ENCODE measurements at regions not wholly inside any gene's neighbourhood (a gene's known extent, or its start where the extent isn't known, plus 50 kb on each side); places are given as distances from the start of the nearest gene placed in this dataset.
"Not testable (repeated sequence)": the region's sequence is repeated elsewhere in the genome, so short reads cannot be mapped to it uniquely, and the experiment has no call there.

GRCh38 chr4:112940336-112940735 is 109.1 kb upstream of the ANK2 start:
- no peak for DNase-seq (ENCODE audit: low read depth in 3 of 3, low spot score in 1 of 3)

- DNase-seq (ENCODE audit: low read depth in 3 of 3, low spot score in 1 of 3), result no peak
These were observed 107.4 kb upstream of the ANK2 start for GRCh38 chr4:112942077-112942476.

- DNase-seq (ENCODE audit: low read depth in 3 of 3, low spot score in 1 of 3), result no peak
These were observed 106.5 kb upstream of the ANK2 start for GRCh38 chr4:112942997-112943396.

DNA sequence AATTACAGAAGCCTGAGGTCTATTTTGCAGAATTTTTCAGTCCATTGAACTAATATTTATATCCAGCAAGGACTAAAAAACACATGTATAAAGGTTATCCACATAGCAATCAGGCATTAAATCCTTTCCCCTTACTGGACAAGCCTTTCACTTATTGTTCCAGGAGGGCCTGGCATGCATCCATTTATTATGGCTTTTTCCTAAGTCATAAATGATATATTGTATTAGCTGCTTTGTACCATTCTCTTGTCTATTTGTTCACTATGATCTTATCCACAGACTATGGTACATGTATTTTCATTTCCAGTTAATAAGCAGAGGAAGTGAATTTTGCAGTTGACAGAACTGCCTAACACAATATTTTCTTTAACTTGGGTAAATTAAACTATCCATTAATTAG is 105.4 kb upstream of the ANK2 start:
- no peak for DNase-seq (ENCODE audit: low read depth in 3 of 3, low spot score in 1 of 3)

GRCh38 chr4:112946127-112946526 is 103.3 kb upstream of the ANK2 start:
- DNase-seq (ENCODE audit: low read depth in 3 of 3, low spot score in 1 of 3), result no peak

DNA sequence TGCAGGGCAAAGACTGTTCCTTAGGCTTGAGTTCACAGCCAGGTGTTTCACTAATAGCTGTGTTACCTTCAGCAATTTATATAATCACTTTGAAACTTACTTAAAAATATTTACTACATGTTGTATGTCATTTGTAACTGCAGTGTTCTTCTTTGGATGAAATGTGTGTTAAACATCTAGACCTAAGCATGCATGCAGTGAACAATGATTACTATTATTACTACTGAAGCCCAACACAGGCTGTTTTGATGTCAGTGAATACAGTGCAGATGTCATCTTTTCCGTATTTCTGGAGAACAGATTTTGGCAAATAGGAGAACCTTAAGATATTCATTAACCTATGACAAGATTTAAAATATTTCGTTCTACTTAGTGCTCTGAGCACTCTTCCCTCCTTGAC is 101.8 kb upstream of the ANK2 start:
- DNase-seq (ENCODE audit: low read depth in 3 of 3, low spot score in 1 of 3), result no peak

- DNase-seq (ENCODE audit: low read depth in 3 of 3, low spot score in 1 of 3), result no peak
These were observed 97.8 kb upstream of the ANK2 start for GRCh38 chr4:112951362-112952312.

- no peak for DNase-seq (ENCODE audit: low read depth in 3 of 3, low spot score in 1 of 3)
These were observed 97.1 kb upstream of the ANK2 start for GRCh38 chr4:112952313-112952700.

GRCh38 chr4:112953262-112953661 is 96.2 kb upstream of the ANK2 start:
- DNase-seq (ENCODE audit: low read depth in 3 of 3, low spot score in 1 of 3), result no peak

DNA sequence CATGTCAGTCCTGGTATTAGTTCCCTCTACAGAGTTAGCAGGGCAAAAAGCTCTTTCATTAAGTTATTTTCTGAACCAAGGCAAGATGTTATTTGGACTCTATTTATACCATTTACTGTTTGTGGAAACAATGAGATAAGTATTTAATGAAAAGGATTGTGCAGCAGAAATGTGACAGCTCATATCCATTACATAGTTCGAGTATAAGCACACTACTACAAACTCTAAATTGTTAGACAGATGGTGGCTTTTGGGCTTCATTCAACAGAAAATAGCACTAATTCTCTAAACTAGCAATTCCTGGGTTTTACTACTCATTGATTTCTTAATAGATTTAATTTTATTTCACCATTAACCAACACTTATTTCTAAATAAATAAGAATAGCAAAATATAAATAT is 95.2 kb upstream of the ANK2 start:
- DNase-seq (ENCODE audit: low read depth in 3 of 3, low spot score in 1 of 3), result no peak

DNA sequence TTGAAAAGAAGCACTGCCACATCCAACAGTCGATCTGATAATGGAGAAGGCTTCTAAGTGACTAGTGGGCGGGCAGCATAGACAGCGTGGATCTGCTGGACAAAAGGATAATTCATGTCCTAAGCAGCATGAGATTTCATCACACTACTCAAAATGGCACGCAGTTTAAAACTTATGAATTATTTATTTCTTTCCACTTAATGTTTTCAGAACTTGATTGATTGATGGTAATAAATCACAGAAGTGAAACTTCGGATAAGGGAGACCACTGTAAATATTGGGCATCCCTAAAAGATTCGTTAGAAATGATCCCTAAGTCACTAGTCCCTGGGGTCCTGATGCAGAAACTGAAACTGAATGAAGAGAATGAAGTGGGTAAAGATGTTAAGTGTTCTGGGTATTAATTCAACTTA is 93.0 kb upstream of the ANK2 start:
- no peak for DNase-seq (ENCODE audit: low read depth in 3 of 3, low spot score in 1 of 3)

DNA sequence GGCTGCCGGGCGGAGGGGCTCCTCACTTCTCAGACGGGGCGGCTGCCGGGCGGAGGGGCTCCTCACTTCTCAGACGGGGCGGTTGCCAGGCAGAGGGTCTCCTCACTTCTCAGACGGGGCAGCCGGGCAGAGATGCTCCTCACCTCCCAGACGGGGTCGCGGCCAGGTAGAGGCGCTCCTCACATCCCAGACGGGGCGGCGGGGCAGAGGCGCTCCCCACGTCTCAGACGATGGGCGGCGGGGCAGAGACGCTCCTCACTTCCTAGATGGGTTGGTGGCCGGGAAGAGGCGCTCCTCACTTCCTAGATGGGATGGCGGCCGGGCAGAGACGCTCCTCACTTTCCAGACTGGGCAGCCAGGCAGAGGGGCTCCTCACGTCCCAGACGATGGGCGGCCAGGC is 91.7 kb upstream of the ANK2 start:
- DNase-seq (ENCODE audit: low read depth in 3 of 3, low spot score in 1 of 3), result not testable (repeated sequence)

- no peak for DNase-seq (ENCODE audit: low read depth in 3 of 3, low spot score in 1 of 3)
These were observed 82.6 kb upstream of the ANK2 start for GRCh38 chr4:112966701-112967488.

DNA sequence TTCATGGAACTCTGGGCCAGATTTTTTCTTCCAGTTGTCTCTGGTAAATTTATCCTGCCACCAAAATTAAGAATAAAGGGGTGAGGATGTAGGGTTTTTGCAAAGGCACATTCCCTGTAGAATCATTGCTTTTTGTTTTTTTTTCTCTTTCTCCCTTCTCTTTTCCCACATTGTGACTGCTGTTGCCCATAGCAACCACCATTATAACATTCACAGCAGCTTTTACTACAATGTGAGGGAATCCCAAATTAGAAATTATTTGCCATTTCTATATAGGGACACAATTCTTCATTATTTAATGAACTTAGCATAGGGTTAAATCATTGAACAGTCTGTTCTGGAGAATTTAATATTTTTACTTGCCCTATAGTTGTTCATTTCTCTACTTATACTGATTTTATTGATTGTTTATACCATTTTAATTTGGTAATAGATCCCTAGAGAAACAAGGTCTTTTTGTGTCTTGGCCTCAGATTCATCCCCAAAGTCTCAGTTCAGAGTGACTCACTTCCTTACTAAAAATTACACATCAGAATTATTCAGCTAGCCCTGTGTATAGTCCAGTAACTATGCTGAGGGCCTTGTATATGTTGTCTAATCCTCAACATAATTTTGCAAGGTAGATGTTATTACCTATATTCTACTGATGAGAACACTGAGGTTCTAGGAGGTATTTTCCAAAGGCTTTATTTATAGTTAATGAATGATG is 80.8 kb upstream of the ANK2 start:
- DNase-seq (ENCODE audit: low read depth in 3 of 3, low spot score in 1 of 3), result no peak

- DNase-seq (ENCODE audit: low read depth in 3 of 3, low spot score in 1 of 3), result no peak
These were observed 78.5 kb upstream of the ANK2 start for GRCh38 chr4:112970903-112971302.

DNA sequence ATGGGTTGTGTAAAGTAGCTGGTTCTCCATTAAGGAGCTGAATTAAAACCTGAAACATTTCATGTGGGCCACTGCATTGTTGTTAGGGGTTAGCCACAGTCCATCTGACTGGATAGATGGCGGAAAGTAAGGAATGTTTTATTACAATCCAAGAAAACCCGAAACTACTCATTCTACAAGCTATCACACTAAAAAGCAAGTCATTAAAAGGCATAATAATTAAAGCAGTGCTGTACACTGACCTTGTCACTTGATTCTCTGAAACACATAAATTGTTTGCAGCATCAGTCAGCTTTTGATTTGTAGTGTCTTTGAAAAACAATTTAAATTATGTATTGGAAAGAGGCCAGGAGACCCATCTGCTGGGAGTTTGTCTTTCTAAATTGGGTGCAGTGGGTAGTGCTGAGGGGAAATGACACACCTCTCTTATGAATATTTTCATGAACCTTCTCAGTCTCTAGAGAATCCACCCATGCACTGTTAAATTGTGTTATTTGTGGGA is 75.7 kb upstream of the ANK2 start:
- DNase-seq (ENCODE audit: low read depth in 3 of 3, low spot score in 1 of 3), result no peak

DNA sequence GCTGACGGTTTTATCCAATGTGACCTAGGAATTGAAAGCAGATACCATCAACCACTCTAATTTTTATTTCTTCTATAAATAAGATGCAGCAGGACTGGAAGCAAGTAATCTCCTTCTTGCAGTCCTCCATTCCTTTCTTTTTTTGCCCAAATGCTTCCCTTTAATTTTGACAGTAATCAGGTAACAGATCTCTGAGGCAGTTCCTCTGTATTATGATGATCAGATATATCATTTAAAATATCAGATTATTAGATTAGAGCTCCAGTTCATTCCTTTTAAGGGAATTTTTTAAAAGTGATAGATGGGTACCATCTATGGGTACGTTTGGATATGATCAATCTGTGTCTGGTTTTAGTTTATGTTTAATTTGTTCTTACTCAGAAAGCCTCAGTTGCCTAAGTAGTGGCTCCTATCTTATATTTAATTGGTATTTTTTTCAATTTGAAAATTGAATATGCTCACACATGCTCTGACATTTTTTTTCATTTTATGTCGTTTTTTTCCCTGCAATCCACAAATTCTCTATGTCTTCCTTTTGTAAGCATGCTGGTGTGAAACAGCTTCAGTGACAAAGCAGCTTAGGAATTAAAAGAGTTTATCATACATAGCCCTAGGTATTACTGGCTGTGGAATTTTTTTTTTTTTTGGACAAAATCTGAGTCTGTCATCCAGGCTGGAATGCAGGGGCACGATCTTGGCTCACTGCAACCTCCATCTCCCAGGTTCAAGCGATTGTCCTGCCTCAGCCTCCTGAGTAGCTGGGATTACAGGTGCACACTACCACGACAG is 73.7 kb upstream of the ANK2 start:
- no peak for DNase-seq (ENCODE audit: low read depth in 3 of 3, low spot score in 1 of 3)

DNA sequence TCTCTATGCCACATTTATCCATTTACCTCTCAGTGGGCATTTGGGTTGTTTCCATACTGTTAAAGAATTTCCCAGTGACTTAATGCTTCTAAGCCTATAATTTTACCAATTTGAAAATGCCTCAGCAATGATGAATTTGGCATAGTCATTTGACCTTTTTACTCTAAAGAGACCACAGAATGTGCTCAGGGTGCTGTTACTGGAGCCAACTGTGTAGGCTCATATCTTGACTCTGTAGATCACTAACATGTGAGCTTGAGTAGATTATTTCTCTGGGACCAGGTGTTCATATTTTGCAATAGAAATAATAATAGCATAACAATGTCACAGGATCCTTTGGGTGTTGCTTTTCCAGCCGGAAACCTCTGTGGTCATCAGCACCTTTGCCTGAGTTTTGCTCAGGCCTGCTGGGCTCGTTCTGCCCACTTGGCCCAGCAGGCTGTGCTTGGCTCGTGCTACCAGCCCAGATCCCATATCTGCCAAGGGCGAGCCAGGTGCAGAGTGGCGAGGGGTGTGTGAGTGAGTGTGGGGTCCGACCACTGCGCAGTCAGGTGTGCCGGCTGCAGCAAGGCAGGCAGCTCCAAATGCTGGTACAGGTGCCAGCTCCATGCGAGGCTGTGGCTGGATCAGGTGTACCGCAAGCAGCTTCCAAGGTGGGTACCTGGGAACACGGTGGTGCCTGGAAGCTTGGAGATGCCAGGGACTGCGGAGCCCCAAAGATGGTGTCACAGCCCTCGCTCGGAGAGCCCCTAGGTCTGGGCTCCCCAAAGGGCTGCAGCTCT is 70.6 kb upstream of the ANK2 start:
- no peak for DNase-seq (ENCODE audit: low read depth in 3 of 3, low spot score in 1 of 3)

DNA sequence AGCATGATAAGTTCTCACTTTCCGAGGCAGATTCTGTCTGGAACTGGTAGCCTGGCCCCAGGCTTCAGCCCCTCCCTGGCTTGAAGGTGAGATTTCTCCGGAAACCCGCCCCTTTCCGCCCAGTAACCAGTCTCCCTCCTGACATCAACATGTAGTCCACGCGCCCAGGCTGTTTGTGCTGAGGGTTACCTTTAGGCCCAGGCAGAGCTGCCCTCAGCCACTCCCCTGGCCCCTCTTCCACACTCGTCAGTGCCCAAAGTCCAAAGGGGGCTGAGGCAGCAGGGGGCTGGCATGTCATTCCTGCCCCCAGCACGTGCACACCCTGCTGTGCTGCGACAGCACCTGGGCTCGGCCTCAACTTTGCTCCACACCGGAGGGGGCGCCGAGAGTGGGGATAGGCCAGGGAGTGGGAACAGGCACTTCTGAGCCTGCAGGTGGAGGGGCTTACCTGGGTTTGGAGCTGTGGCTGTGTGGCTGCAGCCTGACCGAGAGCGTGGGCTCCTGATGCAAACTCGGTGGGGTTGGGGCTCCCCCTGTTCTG is 69.5 kb upstream of the ANK2 start:
- DNase-seq (ENCODE audit: low read depth in 3 of 3, low spot score in 1 of 3), result no peak

DNA sequence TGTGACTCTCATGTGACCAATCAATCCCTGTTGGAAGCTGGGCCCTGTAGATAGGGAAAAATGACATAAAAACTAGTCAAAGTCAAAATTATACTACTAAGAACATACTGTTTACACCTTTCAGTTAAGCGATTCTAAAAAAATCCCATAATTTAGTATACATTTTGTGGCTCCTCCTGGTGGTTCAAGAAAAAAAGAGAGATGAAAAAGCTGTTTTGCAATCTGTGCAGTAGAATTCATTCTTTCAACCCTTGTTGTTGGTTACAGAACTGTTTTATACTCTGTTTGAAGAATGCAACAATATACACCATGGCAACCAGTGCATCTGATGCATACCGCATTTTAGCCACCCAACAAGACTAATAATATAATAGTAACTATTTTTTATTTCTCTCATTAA is 66.8 kb upstream of the ANK2 start:
- no peak for DNase-seq (ENCODE audit: low read depth in 3 of 3, low spot score in 1 of 3)
